HEK293 (cell line): ENCODE measurements at regions not wholly inside any gene's neighbourhood (a gene's known extent, or its start where the extent isn't known, plus 50 kb on each side); places are given as distances from the start of the nearest gene placed in this dataset.
"Not testable (repeated sequence)": the region's sequence is repeated elsewhere in the genome, so short reads cannot be mapped to it uniquely, and the experiment has no call there.

Experiments used
- CTCF ChIA-PET: fragments of 350-600 bp; formaldehyde crosslinking; extraction: SDS; loops from one replicate; lab custom pipeline; 2021; ENCODE audit warnings: antibody characterized with exemption; lab: Yijun Ruan, JAX
- POLR2A ChIA-PET: fragments of 300-600 bp; formaldehyde crosslinking; extraction: SDS; loops from one replicate; lab custom pipeline; 2020; ENCODE audit warnings: antibody characterized with exemption, inconsistent platforms; lab: Yijun Ruan, JAX
- H3K27ac ChIP-seq: fragments of 200-500 bp; sonication (Bioruptor generic); 2 replicates; pipeline ENCODE4 v1.5.1; 2014; ENCODE audit warnings: low read depth, low read length, control low read depth, inconsistent platforms; ENCODE audit errors: extremely low read depth
- H3K36me3 ChIP-seq, 2 experiments: fragments of 200-500 bp in 1 of 2; sonication (Bioruptor generic) in 1 of 2; 1 replicate in 1 of 2; 2 replicates in 1 of 2; pipeline ENCODE4 v1.5.1; 2014 to 2017; ENCODE audit warnings: inconsistent platforms in 2 of 2, low read length in 2 of 2; ENCODE audit not compliant: control insufficient read depth in 2 of 2, insufficient read depth in 1 of 2
- H3K4me1 ChIP-seq: fragments of 200-500 bp; sonication (Bioruptor generic); 2 replicates; pipeline ENCODE4 v1.5.1; 2014; ENCODE audit warnings: mild to moderate bottlenecking, low read length, inconsistent platforms; ENCODE audit not compliant: control insufficient read depth, insufficient read depth
- H3K4me3 ChIP-seq: 2 replicates; pipeline ENCODE4 v1.5.1; 2011; ENCODE audit warnings: low read depth, mild to moderate bottlenecking, control low read depth, low read length, moderate library complexity
- H3K9me3 ChIP-seq: fragments of 200-500 bp; sonication (Bioruptor generic); 2 replicates; pipeline ENCODE4 v1.5.1; 2014; ENCODE audit warnings: low read depth, low read length, inconsistent platforms; ENCODE audit not compliant: control insufficient read depth, insufficient read depth
- CTCF ChIP-seq: fragments of 450-650 bp; formaldehyde crosslinking; IDR thresholded peaks from 2 replicates; pipeline ENCODE4 v1.5.1; 2016; ENCODE audit warnings: missing biosample characterization, missing genetic modification characterization
- KLF10 ChIP-seq: fragments of 450-650 bp; IDR thresholded peaks from 2 replicates; pipeline ENCODE4 v1.5.1; 2018; ENCODE audit warnings: missing biosample characterization, mild to moderate bottlenecking, missing genetic modification characterization
- MZF1 ChIP-seq: fragments of 450-650 bp; formaldehyde crosslinking; IDR thresholded peaks from 2 replicates; pipeline ENCODE4 v1.5.1; 2017; ENCODE audit warnings: missing biosample characterization, missing genetic modification characterization, borderline replicate concordance
- OVOL3 ChIP-seq: fragments of 450-650 bp; formaldehyde crosslinking; IDR thresholded peaks from 2 replicates; pipeline ENCODE4 v1.5.1; 2016; ENCODE audit warnings: missing biosample characterization, missing genetic modification characterization
- RBAK ChIP-seq: fragments of 450-650 bp; formaldehyde crosslinking; IDR thresholded peaks from 2 replicates; pipeline ENCODE4 v1.5.1; 2016; ENCODE audit warnings: missing biosample characterization, missing genetic modification characterization
- SCRT2 ChIP-seq: fragments of 450-650 bp; formaldehyde crosslinking; IDR thresholded peaks from 2 replicates; pipeline ENCODE4 v1.5.1; 2016; ENCODE audit warnings: missing biosample characterization, missing genetic modification characterization
- SP2 ChIP-seq: fragments of 450-650 bp; formaldehyde crosslinking; IDR thresholded peaks from 2 replicates; pipeline ENCODE4 v1.5.1; 2016; ENCODE audit warnings: missing biosample characterization, missing genetic modification characterization
- ZBTB7A ChIP-seq: fragments of 450-650 bp; formaldehyde crosslinking; IDR thresholded peaks from 2 replicates; pipeline ENCODE4 v1.5.1; 2016; ENCODE audit warnings: low read depth, missing biosample characterization, missing genetic modification characterization
- ZNF133 ChIP-seq: fragments of 450-650 bp; formaldehyde crosslinking; IDR thresholded peaks from 2 replicates; pipeline ENCODE4 v1.5.1; 2016; ENCODE audit warnings: missing biosample characterization, missing genetic modification characterization
- ZNF248 ChIP-seq: fragments of 450-650 bp; formaldehyde crosslinking; IDR thresholded peaks from 2 replicates; pipeline ENCODE4 v1.5.1; 2017; ENCODE audit warnings: missing biosample characterization, missing genetic modification characterization
- ZNF37A ChIP-seq: fragments of 450-650 bp; IDR thresholded peaks from 2 replicates; pipeline ENCODE4 v1.5.1; 2018; ENCODE audit warnings: missing biosample characterization, missing genetic modification characterization
- ZNF433 ChIP-seq: fragments of 450-650 bp; formaldehyde crosslinking; IDR thresholded peaks from 2 replicates; pipeline ENCODE4 v1.5.1; 2016; ENCODE audit warnings: missing biosample characterization, missing genetic modification characterization, low read depth
- ZNF530 ChIP-seq: fragments of 450-650 bp; formaldehyde crosslinking; IDR thresholded peaks from 2 replicates; pipeline ENCODE4 v1.5.1; 2016; ENCODE audit warnings: low read depth, missing biosample characterization, missing genetic modification characterization
- ZNF544 ChIP-seq: fragments of 450-650 bp; formaldehyde crosslinking; IDR thresholded peaks from 2 replicates; pipeline ENCODE4 v1.5.0; 2017; ENCODE audit warnings: missing biosample characterization, missing genetic modification characterization
- ZNF555 ChIP-seq: fragments of 450-650 bp; formaldehyde crosslinking; conservative IDR thresholded peaks from 2 replicates; pipeline ENCODE4 v1.5.1; 2017; ENCODE audit warnings: missing biosample characterization, mild to moderate bottlenecking, missing genetic modification characterization, inconsistent platforms
- ZNF585B ChIP-seq: fragments of 450-650 bp; formaldehyde crosslinking; IDR thresholded peaks from 2 replicates; pipeline ENCODE4 v1.5.1; 2016; ENCODE audit warnings: missing biosample characterization, missing genetic modification characterization
- ZNF596 ChIP-seq: fragments of 450-650 bp; IDR thresholded peaks from 2 replicates; pipeline ENCODE4 v1.5.0; 2018; ENCODE audit warnings: missing biosample characterization, mild to moderate bottlenecking, missing genetic modification characterization, moderate library complexity
- ZSCAN18 ChIP-seq: fragments of 450-650 bp; formaldehyde crosslinking; IDR thresholded peaks from 2 replicates; pipeline ENCODE4 v1.5.1; 2016; ENCODE audit warnings: missing biosample characterization, missing genetic modification characterization
- TF ChIP-seq, protein P1 (sequence below): fragments of 450-650 bp; formaldehyde crosslinking; IDR thresholded peaks from 2 replicates; pipeline ENCODE4 v1.5.1; 2017; ENCODE audit warnings: missing biosample characterization, missing genetic modification characterization
- TF ChIP-seq, protein P2 (sequence below): fragments of 450-650 bp; formaldehyde crosslinking; IDR thresholded peaks from 2 replicates; pipeline ENCODE4 v1.5.1; 2016; ENCODE audit warnings: missing biosample characterization, missing genetic modification characterization
- TF ChIP-seq, protein P3 (sequence below): fragments of 450-650 bp; formaldehyde crosslinking; IDR thresholded peaks from 2 replicates; pipeline ENCODE4 v1.5.1; 2016; ENCODE audit warnings: missing biosample characterization, missing genetic modification characterization, borderline replicate concordance
- TF ChIP-seq, protein P4 (sequence below): fragments of 450-650 bp; formaldehyde crosslinking; IDR thresholded peaks from 2 replicates; pipeline ENCODE4 v1.5.1; 2016; ENCODE audit warnings: missing biosample characterization, missing genetic modification characterization

DNA sequence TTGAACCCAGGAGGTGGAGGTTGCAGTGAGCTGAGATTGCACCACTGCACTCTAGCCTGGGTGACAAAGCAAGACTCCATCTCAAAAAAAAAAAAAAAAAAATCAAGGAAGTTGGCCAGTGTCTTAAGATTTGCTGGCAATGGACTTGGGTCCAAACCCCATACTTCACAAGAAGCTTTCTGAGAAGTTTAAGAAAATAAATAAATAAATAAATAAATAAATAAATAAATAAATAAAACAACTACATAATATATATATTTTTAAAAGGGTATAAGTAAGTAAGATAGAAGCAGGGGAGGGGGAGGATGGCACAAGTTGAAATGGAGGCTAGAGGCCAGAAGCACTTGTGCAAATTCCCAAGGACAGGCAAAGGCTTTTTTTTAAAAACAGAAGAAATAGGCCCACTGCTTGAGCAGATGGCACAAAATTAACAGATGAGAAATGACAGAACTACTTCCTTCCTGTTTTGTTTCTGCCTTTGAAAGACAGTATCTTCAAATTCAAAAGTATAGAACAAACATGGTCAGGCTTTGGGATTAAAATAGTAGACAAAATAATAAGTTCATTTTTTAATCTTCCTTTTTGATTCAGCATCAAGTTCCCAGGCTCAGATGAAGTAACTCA lies 287.7 kb downstream of the ALDH8A1 start (continued):
- TF ChIP-seq SP2: no peak
- TF ChIP-seq, protein P1, sequence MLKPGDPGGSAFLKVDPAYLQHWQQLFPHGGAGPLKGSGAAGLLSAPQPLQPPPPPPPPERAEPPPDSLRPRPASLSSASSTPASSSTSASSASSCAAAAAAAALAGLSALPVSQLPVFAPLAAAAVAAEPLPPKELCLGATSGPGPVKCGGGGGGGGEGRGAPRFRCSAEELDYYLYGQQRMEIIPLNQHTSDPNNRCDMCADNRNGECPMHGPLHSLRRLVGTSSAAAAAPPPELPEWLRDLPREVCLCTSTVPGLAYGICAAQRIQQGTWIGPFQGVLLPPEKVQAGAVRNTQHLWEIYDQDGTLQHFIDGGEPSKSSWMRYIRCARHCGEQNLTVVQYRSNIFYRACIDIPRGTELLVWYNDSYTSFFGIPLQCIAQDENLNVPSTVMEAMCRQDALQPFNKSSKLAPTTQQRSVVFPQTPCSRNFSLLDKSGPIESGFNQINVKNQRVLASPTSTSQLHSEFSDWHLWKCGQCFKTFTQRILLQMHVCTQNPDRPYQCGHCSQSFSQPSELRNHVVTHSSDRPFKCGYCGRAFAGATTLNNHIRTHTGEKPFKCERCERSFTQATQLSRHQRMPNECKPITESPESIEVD (tag by site-specific recombination): no peak
- no peak for TF ChIP-seq CTCF (tag by site-specific recombination)
- no peak for TF ChIP-seq ZNF585B (tag by site-specific recombination)
- TF ChIP-seq ZNF530 (tag by site-specific recombination): no peak
- TF ChIP-seq ZNF433 (tag by site-specific recombination): peak; percentile 46; the same call in 1 of the 2 replicates
- no peak for TF ChIP-seq ZNF544 (tag by site-specific recombination)
- no peak for TF ChIP-seq ZNF133 (tag by site-specific recombination)
- TF ChIP-seq, protein P2, sequence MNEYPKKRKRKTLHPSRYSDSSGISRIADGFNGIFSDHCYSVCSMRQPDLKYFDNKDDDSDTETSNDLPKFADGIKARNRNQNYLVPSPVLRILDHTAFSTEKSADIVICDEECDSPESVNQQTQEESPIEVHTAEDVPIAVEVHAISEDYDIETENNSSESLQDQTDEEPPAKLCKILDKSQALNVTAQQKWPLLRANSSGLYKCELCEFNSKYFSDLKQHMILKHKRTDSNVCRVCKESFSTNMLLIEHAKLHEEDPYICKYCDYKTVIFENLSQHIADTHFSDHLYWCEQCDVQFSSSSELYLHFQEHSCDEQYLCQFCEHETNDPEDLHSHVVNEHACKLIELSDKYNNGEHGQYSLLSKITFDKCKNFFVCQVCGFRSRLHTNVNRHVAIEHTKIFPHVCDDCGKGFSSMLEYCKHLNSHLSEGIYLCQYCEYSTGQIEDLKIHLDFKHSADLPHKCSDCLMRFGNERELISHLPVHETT (tag by site-specific recombination): peak; percentile 74; the same call in 1 of the 2 replicates
- TF ChIP-seq MZF1: peak; percentile 50; the same call in 1 of the 2 replicates
- 0 out of 2 replicates have a peak, but pooled peaks have one; percentile 44 for TF ChIP-seq OVOL3 (tag by site-specific recombination)
- no peak for TF ChIP-seq ZNF37A

DNA sequence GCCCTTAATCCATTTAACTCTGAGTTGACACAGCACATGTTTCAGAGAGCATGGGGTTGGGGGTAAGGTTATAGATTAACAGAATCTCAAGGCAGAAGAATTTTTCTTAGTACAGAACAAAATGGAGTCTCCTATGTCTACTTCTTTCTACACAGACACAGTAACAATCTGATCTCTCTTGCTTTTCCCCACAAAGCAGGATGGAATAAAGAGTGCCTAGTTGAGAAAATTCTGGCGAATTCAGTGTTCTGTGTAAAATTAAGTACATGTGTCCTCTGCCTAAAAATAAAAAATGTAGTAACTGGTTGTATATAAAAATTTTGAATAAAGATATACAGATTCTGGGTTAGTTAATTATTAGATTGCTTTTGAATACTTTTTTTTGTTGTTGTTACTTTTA lies 290.0 kb downstream of the ALDH8A1 start:
- H3K4me3 ChIP-seq, H3K4me1 ChIP-seq, H3K9me3 ChIP-seq, H3K27ac ChIP-seq, H3K36me3 ChIP-seq, POLR2A ChIA-PET: not testable (repeated sequence)
- CTCF ChIA-PET: interaction anchor here (1.2 kb wide), 2 partner anchors 19 to 21 kb away, joined by 3 to 5 read pairs; no protein-coding TSS in a partner anchor

DNA sequence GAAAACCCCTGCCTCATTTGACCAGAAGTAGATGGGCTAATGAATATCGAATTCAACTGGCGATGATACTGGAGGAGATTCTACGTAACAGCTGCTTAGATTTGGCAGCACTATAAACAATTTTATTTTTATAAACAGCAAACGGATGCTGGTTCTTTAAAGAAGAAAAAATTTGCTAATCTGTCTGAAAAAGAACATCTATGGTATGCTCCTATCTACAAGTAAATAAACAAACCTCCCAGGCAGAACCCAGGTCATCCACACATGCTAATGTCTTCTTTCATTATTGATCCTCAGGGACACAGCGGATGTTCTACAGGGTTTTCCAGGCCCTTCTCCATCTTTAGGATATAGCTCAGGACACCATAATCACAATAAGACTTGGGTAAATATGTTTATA lies 291.3 kb downstream of the ALDH8A1 start:
- no peaks in the 10 kb centered on the region for H3K9me3 ChIP-seq
- POLR2A ChIA-PET: no interaction called here
- CTCF ChIA-PET: interaction anchor here (0.6 to 1.9 kb wide), 3 partner anchors 18 to 1568 kb away, joined by 3 to 15 read pairs (median 3); no protein-coding TSS in a partner anchor
- no peak for TF ChIP-seq ZNF530 (tag by site-specific recombination)
- TF ChIP-seq RBAK (tag by site-specific recombination): no peak
- TF ChIP-seq KLF10 (tag by site-specific recombination): no peak
- no peak for TF ChIP-seq ZNF248 (tag by site-specific recombination)
- no peak for TF ChIP-seq ZNF133 (tag by site-specific recombination)
- TF ChIP-seq, protein P3, sequence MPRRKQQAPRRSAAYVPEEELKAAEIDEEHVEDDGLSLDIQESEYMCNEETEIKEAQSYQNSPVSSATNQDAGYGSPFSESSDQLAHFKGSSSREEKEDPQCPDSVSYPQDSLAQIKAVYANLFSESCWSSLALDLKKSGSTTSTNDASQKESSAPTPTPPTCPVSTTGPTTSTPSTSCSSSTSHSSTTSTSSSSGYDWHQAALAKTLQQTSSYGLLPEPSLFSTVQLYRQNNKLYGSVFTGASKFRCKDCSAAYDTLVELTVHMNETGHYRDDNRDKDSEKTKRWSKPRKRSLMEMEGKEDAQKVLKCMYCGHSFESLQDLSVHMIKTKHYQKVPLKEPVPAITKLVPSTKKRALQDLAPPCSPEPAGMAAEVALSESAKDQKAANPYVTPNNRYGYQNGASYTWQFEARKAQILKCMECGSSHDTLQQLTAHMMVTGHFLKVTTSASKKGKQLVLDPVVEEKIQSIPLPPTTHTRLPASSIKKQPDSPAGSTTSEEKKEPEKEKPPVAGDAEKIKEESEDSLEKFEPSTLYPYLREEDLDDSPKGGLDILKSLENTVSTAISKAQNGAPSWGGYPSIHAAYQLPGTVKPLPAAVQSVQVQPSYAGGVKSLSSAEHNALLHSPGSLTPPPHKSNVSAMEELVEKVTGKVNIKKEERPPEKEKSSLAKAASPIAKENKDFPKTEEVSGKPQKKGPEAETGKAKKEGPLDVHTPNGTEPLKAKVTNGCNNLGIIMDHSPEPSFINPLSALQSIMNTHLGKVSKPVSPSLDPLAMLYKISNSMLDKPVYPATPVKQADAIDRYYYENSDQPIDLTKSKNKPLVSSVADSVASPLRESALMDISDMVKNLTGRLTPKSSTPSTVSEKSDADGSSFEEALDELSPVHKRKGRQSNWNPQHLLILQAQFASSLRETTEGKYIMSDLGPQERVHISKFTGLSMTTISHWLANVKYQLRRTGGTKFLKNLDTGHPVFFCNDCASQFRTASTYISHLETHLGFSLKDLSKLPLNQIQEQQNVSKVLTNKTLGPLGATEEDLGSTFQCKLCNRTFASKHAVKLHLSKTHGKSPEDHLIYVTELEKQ: no peak
- TF ChIP-seq ZSCAN18 (tag by site-specific recombination): no peak
- TF ChIP-seq ZNF596 (tag by site-specific recombination): no peak
- no peak for TF ChIP-seq ZBTB7A (tag by site-specific recombination)
- TF ChIP-seq SCRT2: no peak
- no peak for TF ChIP-seq ZNF555
- TF ChIP-seq, protein P4, sequence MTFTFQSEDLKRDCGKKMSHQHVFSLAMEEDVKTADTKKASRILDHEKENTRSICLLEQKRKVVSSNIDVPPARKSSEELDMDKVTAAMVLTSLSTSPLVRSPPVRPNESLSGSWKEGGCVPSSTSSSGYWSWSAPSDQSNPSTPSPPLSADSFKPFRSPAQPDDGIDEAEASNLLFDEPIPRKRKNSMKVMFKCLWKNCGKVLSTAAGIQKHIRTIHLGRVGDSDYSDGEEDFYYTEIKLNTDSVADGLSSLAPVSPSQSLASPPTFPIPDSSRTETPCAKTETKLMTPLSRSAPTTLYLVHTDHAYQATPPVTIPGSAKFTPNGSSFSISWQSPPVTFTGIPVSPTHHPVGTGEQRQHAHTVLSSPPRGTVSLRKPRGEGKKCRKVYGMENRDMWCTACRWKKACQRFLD (tag by site-specific recombination): no peak

More for the DNA sequence above, 291.3 kb downstream of the ALDH8A1 start:
- Histone ChIP-seq H3K4me3 (no peak overlapping the region), H3K4me1 (no peaks in the 10 kb centered on the region), H3K36me3 (no peaks in the 10 kb centered on the region), H3K27ac (no peak overlapping the region)
